Hepatocyte (in vitro differentiated cells): ENCODE measurements at regions not wholly inside any gene's neighbourhood (a gene's known extent, or its start where the extent isn't known, plus 50 kb on each side); places are given as distances from the start of the nearest gene placed in this dataset.

Experiments
- CTCF ChIP-seq: fragments of 200-600 bp; sonication (generic); IDR thresholded peaks from 2 replicates; pipeline ENCODE4 v1.5.1; 2016; ENCODE audit warnings: antibody characterized with exemption, mild to moderate bottlenecking; ENCODE audit not compliant: poor library complexity
- EZH2phosphoT487 ChIP-seq: fragments of 200-600 bp; sonication (generic); IDR thresholded peaks from one replicate; pipeline ENCODE4 v1.6.1; 2018; ENCODE audit warnings: antibody characterized with exemption, mild to moderate bottlenecking, low read depth, moderate library complexity; ENCODE audit not compliant: unreplicated experiment, severe bottlenecking

- TF ChIP-seq CTCF (no peak), EZH2phosphoT487 (no peak)
Measured at GRCh38 chr14:71333705-71334104, 426.4 kb downstream of the PCNX1 start.
